GM23338 (cell line): ENCODE measurements at regions not wholly inside any gene's neighbourhood (a gene's known extent, or its start where the extent isn't known, plus 50 kb on each side); places are given as distances from the start of the nearest gene placed in this dataset.

ENCODE experiments used
- ATAC-seq: fragments of 200-7000 bp; cut with Tn5 transposase; 3 replicates; pipeline ENCODE4 v1.9.1; 2020
- DNase-seq: peaks from one replicate; pipeline ENCODE4 v3.0.0-alpha.2; 2015; ENCODE audit warnings: low spot score
- H2AFZ ChIP-seq: fragments of 200-600 bp; sonication (generic); 2 replicates; pipeline ENCODE4 v1.8.0; 2016; ENCODE audit warnings: antibody characterized with exemption, mild to moderate bottlenecking, moderate library complexity
- H3F3A ChIP-seq: fragments of 200-600 bp; sonication (generic); replicated peaks from 2 replicates; pipeline ENCODE4 v1.8.0; 2017; ENCODE audit warnings: antibody characterized with exemption, mixed run types, low read depth
- H3K27ac ChIP-seq: fragments of 200-600 bp; sonication (generic); 2 replicates; pipeline ENCODE4 v1.6.1; 2016; ENCODE audit warnings: low read depth
- H3K27me3 ChIP-seq: fragments of 200-600 bp; sonication (generic); 2 replicates; pipeline ENCODE4 v1.8.0; 2016; ENCODE audit warnings: mild to moderate bottlenecking, mixed run types, moderate library complexity; ENCODE audit not compliant: insufficient read depth
- H3K36me3 ChIP-seq: fragments of 200-600 bp; sonication (generic); 2 replicates; pipeline ENCODE4 v1.8.0; 2016; ENCODE audit warnings: mild to moderate bottlenecking; ENCODE audit not compliant: insufficient read depth
- H3K4me1 ChIP-seq: fragments of 200-600 bp; sonication (generic); 2 replicates; pipeline ENCODE4 v1.8.0; 2016; ENCODE audit warnings: mild to moderate bottlenecking, moderate library complexity; ENCODE audit not compliant: insufficient read depth
- H3K4me2 ChIP-seq: fragments of 200-600 bp; sonication (generic); 2 replicates; pipeline ENCODE4 v1.7.1; 2017; ENCODE audit warnings: mixed run types
- H3K4me3 ChIP-seq: fragments of 200-600 bp; sonication (generic); 2 replicates; pipeline ENCODE4 v1.6.1; 2016; ENCODE audit warnings: mixed run types
- H3K79me2 ChIP-seq: fragments of 200-600 bp; sonication (generic); replicated peaks from 2 replicates; pipeline ENCODE4 v1.8.0; 2017; ENCODE audit warnings: mild to moderate bottlenecking; ENCODE audit not compliant: insufficient read depth
- H3K9me2 ChIP-seq: fragments of 200-600 bp; sonication (generic); 2 replicates; pipeline ENCODE4 v1.8.0; 2017; ENCODE audit not compliant: insufficient read depth
- H4K20me1 ChIP-seq: fragments of 200-600 bp; sonication (generic); replicated peaks from 2 replicates; pipeline ENCODE4 v1.8.0; 2017; ENCODE audit warnings: mild to moderate bottlenecking; ENCODE audit not compliant: insufficient read depth
- H3K27ac Mint-ChIP-seq: 2 replicates; pipeline ENCODE4 v1.8.0; 2020; ENCODE audit warnings: inconsistent platforms, mild to moderate bottlenecking, moderate library complexity, mixed read lengths
- H3K27me3 Mint-ChIP-seq: 3 replicates; pipeline ENCODE4 v1.8.0; 2022; ENCODE audit warnings: low read depth, mild to moderate bottlenecking, moderate library complexity, mixed read lengths, inconsistent platforms; ENCODE audit not compliant: insufficient read depth, poor library complexity
- H3K36me3 Mint-ChIP-seq: 3 replicates; pipeline ENCODE4 v1.8.0; 2021; ENCODE audit warnings: low read depth, mild to moderate bottlenecking, inconsistent platforms, moderate library complexity, mixed read lengths
- H3K4me1 Mint-ChIP-seq: 3 replicates; pipeline ENCODE4 v1.8.0; 2020; ENCODE audit warnings: mild to moderate bottlenecking, inconsistent platforms, mixed read lengths
- H3K4me3 Mint-ChIP-seq: 3 replicates; pipeline ENCODE4 v1.8.0; 2021; ENCODE audit warnings: moderate library complexity, mild to moderate bottlenecking, inconsistent platforms, mixed read lengths
- H3K9me3 Mint-ChIP-seq: 3 replicates; pipeline ENCODE4 v1.8.0; 2020; ENCODE audit warnings: moderate library complexity, mild to moderate bottlenecking, inconsistent platforms, mixed read lengths
- CREB1 ChIP-seq: fragments of 250-450 bp; sonication (Bioruptor Pico); IDR thresholded peaks from 2 replicates; pipeline ENCODE4 v1.5.0; 2020; ENCODE audit warnings: low read depth, mild to moderate bottlenecking, moderate library complexity
- CTCF ChIP-seq, 2 experiments: fragments of 200-600 bp in 1 of 2; sonication (generic) in 1 of 2; conservative IDR thresholded peaks; 2 replicates each; pipeline versions ENCODE4 v1.5.1 to v1.6.1; 2016 to 2017; ENCODE audit warnings: antibody characterized with exemption in 2 of 2, low read depth in 2 of 2, mild to moderate bottlenecking in 2 of 2, moderate library complexity in 1 of 2
- EZH2 ChIP-seq: fragments of 200-600 bp; sonication (generic); IDR thresholded peaks from one replicate; pipeline ENCODE4 v1.8.0; 2017; ENCODE audit warnings: antibody characterized with exemption, mild to moderate bottlenecking, low read depth; ENCODE audit not compliant: unreplicated experiment
- JUNB ChIP-seq: IDR thresholded peaks from one replicate; pipeline ENCODE4 v1.6.1; 2016; ENCODE audit warnings: antibody characterized with exemption; ENCODE audit not compliant: unreplicated experiment
- NANOG ChIP-seq: IDR thresholded peaks from 2 replicates; pipeline ENCODE4 v1.6.1; 2016; ENCODE audit warnings: antibody characterized with exemption, borderline replicate concordance
- POLR2AphosphoS5 ChIP-seq: IDR thresholded peaks from 2 replicates; pipeline ENCODE4 v1.6.1; 2016; ENCODE audit warnings: antibody characterized with exemption, low read depth
- STAT1 ChIP-seq: IDR thresholded peaks from one replicate; pipeline ENCODE4 v1.6.1; 2016; ENCODE audit warnings: antibody characterized with exemption; ENCODE audit not compliant: unreplicated experiment
- ZNF331 ChIP-seq: fragments of 250-450 bp; sonication (Bioruptor Pico); IDR thresholded peaks from 2 replicates; pipeline ENCODE4 v1.5.0; 2020; ENCODE audit warnings: low read depth, mild to moderate bottlenecking, moderate library complexity
- TF ChIP-seq, protein P1 (sequence below): fragments of 250-450 bp; sonication (Bioruptor Pico); IDR thresholded peaks from 2 replicates; pipeline ENCODE4 v1.5.0; 2020; ENCODE audit warnings: mild to moderate bottlenecking, moderate library complexity
- TF ChIP-seq, protein P2 (sequence below): IDR thresholded peaks from one replicate; pipeline ENCODE4 v1.6.1; 2018; ENCODE audit warnings: antibody characterized with exemption; ENCODE audit not compliant: unreplicated experiment

GRCh38 chr6:137430954-137431353 is 63.2 kb downstream of the OLIG3 start:
- Mint-ChIP-seq H3K36me3 (no peaks in the 10 kb centered on the region), H3K9me3 (no peaks in the 10 kb centered on the region), H3K27me3 (peaks cover under 1% of the 10 kb centered on the region), H3K27ac (no peak overlapping the region), H3K4me3 (no peak overlapping the region), H3K4me1 (peaks cover 3% of the 10 kb centered on the region; the same call in 2 of the 3 replicates)
- Histone ChIP-seq H3K27ac (no peak overlapping the region), H4K20me1 (no peaks in the 10 kb centered on the region), H2AFZ (peak overlapping the region; percentile 67; the same call in 1 of the 2 replicates), H3F3A (no peaks in the 10 kb centered on the region), H3K27me3 (no peaks in the 10 kb centered on the region), H3K4me3 (no peak overlapping the region), H3K9me2 (peaks cover 3% of the 10 kb centered on the region; the same call in 1 of the 2 replicates), H3K4me1 (no peaks in the 10 kb centered on the region), H3K79me2 (no peaks in the 10 kb centered on the region), H3K36me3 (no peaks in the 10 kb centered on the region), H3K4me2 (no peak overlapping the region)
- DNase-seq, result no peak
- TF ChIP-seq CREB1 (CRISPR knock-in tag) (no peak), CTCF (conservative IDR thresholded peaks at IDR 0.05; ENCODE audit: low read depth in 2 of 2) (no peak), JUNB (no peak), STAT1 (no peak)
- no peak for ATAC-seq

GRCh38 chr6:137427656-137428290 is 66.4 kb downstream of the OLIG3 start:
- no peak overlapping the region for H3K4me2 ChIP-seq
- no peak overlapping the region for H3K27ac Mint-ChIP-seq
- H3K9me3 Mint-ChIP-seq, result no peaks in the 10 kb centered on the region
- peaks cover 35% of the 10 kb centered on the region for H3K4me1 Mint-ChIP-seq
- H3F3A ChIP-seq, result no peaks in the 10 kb centered on the region
- ATAC-seq (no peak), DNase-seq (no peak)
- H3K27me3 Mint-ChIP-seq, result peaks cover 4% of the 10 kb centered on the region
- H3K36me3 ChIP-seq, result no peaks in the 10 kb centered on the region
- peaks cover 21% of the 10 kb centered on the region for H3K4me1 ChIP-seq
- no peaks in the 10 kb centered on the region for H3K79me2 ChIP-seq
- H3K9me2 ChIP-seq, result no peaks in the 10 kb centered on the region
- H3K27ac ChIP-seq, result no peak overlapping the region
- no peaks in the 10 kb centered on the region for H4K20me1 ChIP-seq
- no peaks in the 10 kb centered on the region for H3K36me3 Mint-ChIP-seq
- no peaks in the 10 kb centered on the region for H3K27me3 ChIP-seq
- no peak overlapping the region for H3K4me3 ChIP-seq
- no peak overlapping the region for H2AFZ ChIP-seq
- no peak overlapping the region for H3K4me3 Mint-ChIP-seq
- no peak for TF ChIP-seq POLR2AphosphoS5
- no peak for TF ChIP-seq EZH2
- TF ChIP-seq, protein P1, sequence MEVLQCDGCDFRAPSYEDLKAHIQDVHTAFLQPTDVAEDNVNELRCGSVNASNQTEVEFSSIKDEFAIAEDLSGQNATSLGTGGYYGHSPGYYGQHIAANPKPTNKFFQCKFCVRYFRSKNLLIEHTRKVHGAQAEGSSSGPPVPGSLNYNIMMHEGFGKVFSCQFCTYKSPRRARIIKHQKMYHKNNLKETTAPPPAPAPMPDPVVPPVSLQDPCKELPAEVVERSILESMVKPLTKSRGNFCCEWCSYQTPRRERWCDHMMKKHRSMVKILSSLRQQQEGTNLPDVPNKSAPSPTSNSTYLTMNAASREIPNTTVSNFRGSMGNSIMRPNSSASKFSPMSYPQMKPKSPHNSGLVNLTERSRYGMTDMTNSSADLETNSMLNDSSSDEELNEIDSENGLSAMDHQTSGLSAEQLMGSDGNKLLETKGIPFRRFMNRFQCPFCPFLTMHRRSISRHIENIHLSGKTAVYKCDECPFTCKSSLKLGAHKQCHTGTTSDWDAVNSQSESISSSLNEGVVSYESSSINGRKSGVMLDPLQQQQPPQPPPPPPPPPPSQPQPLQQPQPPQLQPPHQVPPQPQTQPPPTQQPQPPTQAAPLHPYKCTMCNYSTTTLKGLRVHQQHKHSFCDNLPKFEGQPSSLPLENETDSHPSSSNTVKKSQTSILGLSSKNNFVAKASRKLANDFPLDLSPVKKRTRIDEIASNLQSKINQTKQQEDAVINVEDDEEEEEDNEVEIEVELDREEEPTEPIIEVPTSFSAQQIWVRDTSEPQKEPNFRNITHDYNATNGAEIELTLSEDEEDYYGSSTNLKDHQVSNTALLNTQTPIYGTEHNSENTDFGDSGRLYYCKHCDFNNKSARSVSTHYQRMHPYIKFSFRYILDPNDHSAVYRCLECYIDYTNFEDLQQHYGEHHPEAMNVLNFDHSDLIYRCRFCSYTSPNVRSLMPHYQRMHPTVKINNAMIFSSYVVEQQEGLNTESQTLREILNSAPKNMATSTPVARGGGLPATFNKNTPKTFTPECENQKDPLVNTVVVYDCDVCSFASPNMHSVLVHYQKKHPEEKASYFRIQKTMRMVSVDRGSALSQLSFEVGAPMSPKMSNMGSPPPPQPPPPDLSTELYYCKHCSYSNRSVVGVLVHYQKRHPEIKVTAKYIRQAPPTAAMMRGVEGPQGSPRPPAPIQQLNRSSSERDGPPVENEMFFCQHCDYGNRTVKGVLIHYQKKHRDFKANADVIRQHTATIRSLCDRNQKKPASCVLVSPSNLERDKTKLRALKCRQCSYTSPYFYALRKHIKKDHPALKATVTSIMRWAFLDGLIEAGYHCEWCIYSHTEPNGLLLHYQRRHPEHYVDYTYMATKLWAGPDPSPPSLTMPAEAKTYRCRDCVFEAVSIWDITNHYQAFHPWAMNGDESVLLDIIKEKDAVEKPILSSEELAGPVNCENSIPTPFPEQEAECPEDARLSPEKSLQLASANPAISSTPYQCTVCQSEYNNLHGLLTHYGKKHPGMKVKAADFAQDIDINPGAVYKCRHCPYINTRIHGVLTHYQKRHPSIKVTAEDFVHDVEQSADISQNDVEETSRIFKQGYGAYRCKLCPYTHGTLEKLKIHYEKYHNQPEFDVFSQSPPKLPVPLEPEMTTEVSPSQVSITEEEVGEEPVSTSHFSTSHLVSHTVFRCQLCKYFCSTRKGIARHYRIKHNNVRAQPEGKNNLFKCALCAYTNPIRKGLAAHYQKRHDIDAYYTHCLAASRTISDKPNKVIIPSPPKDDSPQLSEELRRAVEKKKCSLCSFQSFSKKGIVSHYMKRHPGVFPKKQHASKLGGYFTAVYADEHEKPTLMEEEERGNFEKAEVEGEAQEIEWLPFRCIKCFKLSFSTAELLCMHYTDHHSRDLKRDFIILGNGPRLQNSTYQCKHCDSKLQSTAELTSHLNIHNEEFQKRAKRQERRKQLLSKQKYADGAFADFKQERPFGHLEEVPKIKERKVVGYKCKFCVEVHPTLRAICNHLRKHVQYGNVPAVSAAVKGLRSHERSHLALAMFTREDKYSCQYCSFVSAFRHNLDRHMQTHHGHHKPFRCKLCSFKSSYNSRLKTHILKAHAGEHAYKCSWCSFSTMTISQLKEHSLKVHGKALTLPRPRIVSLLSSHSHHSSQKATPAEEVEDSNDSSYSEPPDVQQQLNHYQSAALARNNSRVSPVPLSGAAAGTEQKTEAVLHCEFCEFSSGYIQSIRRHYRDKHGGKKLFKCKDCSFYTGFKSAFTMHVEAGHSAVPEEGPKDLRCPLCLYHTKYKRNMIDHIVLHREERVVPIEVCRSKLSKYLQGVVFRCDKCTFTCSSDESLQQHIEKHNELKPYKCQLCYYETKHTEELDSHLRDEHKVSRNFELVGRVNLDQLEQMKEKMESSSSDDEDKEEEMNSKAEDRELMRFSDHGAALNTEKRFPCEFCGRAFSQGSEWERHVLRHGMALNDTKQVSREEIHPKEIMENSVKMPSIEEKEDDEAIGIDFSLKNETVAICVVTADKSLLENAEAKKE (CRISPR knock-in tag), result no peak
- no peak for TF ChIP-seq ZNF331 (CRISPR knock-in tag)
- TF ChIP-seq, protein P2, sequence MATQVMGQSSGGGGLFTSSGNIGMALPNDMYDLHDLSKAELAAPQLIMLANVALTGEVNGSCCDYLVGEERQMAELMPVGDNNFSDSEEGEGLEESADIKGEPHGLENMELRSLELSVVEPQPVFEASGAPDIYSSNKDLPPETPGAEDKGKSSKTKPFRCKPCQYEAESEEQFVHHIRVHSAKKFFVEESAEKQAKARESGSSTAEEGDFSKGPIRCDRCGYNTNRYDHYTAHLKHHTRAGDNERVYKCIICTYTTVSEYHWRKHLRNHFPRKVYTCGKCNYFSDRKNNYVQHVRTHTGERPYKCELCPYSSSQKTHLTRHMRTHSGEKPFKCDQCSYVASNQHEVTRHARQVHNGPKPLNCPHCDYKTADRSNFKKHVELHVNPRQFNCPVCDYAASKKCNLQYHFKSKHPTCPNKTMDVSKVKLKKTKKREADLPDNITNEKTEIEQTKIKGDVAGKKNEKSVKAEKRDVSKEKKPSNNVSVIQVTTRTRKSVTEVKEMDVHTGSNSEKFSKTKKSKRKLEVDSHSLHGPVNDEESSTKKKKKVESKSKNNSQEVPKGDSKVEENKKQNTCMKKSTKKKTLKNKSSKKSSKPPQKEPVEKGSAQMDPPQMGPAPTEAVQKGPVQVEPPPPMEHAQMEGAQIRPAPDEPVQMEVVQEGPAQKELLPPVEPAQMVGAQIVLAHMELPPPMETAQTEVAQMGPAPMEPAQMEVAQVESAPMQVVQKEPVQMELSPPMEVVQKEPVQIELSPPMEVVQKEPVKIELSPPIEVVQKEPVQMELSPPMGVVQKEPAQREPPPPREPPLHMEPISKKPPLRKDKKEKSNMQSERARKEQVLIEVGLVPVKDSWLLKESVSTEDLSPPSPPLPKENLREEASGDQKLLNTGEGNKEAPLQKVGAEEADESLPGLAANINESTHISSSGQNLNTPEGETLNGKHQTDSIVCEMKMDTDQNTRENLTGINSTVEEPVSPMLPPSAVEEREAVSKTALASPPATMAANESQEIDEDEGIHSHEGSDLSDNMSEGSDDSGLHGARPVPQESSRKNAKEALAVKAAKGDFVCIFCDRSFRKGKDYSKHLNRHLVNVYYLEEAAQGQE, result no peak
- TF ChIP-seq NANOG, result no peak
- TF ChIP-seq JUNB, result no peak
